GM12874 (cell line): ENCODE measurements at regions not wholly inside any gene's neighbourhood (a gene's known extent, or its start where the extent isn't known, plus 50 kb on each side); places are given as distances from the start of the nearest gene placed in this dataset.

Source experiments
- TF ChIP-seq, protein P1 (sequence below): IDR thresholded peaks from 2 replicates; pipeline ENCODE4 v1.5.1; 2011; ENCODE audit warnings: low read depth, mild to moderate bottlenecking, control low read depth, low read length, moderate library complexity; ENCODE audit not compliant: insufficient read depth

DNA sequence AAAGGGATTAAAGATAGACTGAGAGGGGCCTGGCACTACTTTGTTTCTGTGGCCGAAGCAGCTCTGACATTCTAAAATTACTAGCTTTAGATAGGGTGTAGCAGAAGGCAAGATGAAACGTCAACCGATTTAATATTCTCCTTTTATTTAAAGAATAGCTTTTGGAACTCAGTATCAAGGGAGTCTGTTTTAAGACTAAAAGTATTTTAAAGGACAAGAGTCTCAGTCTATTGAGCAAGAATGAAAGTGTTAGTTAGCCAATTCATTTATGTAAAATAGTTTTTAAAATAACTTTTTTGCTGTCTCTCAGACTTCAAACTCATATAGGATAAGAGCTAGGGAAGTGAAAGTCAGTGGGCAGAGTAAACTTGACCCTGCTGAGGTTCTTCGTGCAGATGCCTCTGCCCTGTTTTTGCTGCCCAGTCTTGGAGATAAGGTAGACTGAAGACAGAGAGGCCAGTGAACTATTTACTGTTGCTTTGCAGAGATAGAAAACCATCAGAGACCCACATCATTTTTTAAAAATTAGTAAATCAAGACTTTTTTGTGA is 1090.9 kb downstream of the ROBO2 start:
- TF ChIP-seq, protein P1, sequence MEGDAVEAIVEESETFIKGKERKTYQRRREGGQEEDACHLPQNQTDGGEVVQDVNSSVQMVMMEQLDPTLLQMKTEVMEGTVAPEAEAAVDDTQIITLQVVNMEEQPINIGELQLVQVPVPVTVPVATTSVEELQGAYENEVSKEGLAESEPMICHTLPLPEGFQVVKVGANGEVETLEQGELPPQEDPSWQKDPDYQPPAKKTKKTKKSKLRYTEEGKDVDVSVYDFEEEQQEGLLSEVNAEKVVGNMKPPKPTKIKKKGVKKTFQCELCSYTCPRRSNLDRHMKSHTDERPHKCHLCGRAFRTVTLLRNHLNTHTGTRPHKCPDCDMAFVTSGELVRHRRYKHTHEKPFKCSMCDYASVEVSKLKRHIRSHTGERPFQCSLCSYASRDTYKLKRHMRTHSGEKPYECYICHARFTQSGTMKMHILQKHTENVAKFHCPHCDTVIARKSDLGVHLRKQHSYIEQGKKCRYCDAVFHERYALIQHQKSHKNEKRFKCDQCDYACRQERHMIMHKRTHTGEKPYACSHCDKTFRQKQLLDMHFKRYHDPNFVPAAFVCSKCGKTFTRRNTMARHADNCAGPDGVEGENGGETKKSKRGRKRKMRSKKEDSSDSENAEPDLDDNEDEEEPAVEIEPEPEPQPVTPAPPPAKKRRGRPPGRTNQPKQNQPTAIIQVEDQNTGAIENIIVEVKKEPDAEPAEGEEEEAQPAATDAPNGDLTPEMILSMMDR, result no peak

DNA sequence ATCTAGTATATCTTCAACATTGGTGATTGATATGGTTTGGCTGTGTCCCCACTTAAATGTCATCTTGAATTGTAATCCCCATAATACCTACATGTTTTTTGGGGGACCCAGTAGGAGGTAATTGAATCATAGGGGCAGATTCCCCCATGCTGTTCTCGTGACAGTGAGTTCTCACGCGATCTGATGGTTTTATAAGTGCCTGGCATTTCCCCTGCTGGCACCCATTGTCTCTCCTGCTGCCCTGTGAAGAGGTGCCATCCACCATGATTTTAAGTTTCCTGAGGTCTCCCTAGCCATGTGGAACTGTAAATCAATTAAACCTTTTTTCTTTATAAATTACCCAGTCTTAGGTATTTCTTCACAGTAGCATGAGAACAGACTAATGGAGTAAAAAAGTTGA is 1094.6 kb downstream of the ROBO2 start:
- TF ChIP-seq, protein P1, result no peak

DNA sequence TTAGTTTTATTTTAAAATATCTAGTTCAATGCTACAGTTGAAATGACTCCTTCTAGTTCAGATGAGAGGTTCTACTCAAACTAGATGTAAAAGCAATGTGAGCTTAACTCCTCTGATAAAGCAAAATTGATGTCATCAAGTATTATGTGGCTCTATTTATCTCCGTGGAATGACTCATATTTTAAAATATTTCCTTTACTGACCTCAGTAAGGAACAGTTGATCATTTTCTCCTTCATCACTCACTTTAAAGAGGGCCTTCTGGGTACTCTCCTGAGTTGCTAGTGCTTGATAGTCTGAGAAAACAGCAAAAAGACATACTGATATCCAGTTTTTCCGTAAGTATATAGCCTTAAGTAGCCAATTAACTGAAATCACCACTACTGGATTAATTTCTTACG is 1099.3 kb downstream of the ROBO2 start:
- TF ChIP-seq, protein P1, result no peak

DNA sequence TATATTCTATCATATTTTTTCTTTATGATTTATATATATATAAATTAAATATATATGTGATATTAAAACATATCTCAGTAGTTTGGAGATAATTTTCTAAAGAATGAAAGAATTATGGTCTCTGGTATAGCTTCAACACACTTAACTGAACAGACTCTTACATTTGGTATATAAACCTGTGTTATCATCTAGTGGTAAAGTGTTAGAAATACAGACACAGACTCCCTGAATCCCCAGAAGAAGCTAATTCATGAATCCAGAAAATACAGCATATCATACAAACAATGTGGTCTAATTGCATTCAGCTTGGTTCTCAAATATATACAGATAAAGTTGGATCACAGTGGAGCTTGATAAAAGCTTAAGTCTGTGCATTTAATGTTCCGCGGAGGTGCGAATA is 1100.4 kb downstream of the ROBO2 start:
- TF ChIP-seq, protein P1, result no peak

DNA sequence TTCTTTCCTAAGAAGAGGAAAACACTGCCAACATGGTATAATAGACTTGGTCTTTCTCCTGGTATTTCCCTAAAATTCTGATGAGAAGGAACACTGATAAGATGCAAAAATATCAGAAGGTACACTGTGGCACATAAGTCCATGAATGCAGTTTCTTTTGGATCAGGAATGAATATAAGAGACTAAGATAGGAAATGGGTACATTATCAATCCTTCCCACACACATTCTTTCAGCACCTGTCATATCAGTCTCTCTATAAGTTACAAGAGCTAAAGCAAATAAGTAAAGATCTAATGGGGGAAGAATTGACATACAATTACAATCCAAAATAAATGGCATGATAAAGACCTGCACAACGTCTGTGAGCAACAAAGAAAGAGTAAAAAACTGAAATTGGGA is 1101.0 kb downstream of the ROBO2 start:
- TF ChIP-seq, protein P1, result no peak

DNA sequence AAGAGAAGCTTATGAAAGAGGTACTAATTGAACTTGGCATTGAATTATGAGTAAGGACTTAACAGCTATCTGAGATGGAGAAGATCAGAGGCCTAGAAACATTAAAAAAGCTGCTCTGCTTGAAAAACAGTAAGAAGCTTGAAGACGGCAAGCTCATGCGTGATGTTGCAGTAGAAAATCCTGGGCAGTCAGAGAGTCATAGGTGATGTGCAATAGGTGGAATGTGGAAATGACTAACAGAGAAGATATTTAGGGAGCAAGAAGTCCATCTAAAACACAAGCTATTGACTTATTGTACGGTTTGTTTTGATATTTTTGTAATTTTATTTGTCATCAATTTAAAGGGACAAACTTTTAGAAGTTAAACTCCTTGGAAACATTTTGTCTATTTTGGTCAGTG is 1101.4 kb downstream of the ROBO2 start:
- TF ChIP-seq, protein P1, result no peak

DNA sequence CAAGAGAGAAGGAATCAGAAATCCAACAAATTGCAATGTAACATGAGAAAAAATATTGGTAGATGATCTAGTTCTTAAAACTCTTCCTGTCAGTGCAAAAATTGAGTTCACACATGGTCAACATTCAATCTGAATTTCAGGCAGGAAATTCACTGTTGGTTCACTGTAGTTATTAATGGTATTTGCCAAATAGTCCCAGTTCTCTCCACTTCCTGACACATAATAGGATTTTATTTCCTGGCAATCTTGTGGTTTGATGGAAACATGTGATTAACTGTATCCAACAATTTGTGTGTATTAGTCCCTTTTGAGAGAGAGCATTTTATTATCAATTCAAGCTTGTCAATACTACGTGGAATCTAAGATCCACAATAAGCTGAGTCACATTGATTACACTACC is 1103.1 kb downstream of the ROBO2 start:
- TF ChIP-seq, protein P1, result no peak
